BLaER1 treated with 17β-estradiol and CSF1 and Interleukin-3, amounts not matched to agents 10 nM and 100 nM (cell line): ENCODE measurements at regions not wholly inside any gene's neighbourhood (a gene's known extent, or its start where the extent isn't known, plus 50 kb on each side); places are given as distances from the start of the nearest gene placed in this dataset.
A peak's percentile ranks its signal among the peaks of the same experiment; 100 is the strongest.

Source experiments
- H3K27ac ChIP-seq, 11 experiments: shearing (Covaris generic); formaldehyde crosslinking; 2 replicates each; pipeline ENCODE4 v1.8.1; 2022
- H3K27me3 ChIP-seq, 11 experiments: shearing (Covaris generic); formaldehyde crosslinking; 2 replicates each; pipeline ENCODE4 v1.8.1; 2022
- H3K36me3 ChIP-seq, 11 experiments: shearing (Covaris generic); formaldehyde crosslinking; 2 replicates each; pipeline ENCODE4 v1.8.1; 2022
- H3K4me1 ChIP-seq, 10 experiments: shearing (Covaris generic); formaldehyde crosslinking; 2 replicates each; pipeline ENCODE4 v1.8.1; 2022
- H3K4me2 ChIP-seq, 11 experiments: shearing (Covaris generic); formaldehyde crosslinking; 2 replicates each; pipeline ENCODE4 v1.8.1; 2022
- H3K4me3 ChIP-seq, 10 experiments: shearing (Covaris generic); formaldehyde crosslinking; 2 replicates each; pipeline ENCODE4 v1.8.1; 2022
- H3K9ac ChIP-seq, 11 experiments: shearing (Covaris generic); formaldehyde crosslinking; 2 replicates each; pipeline ENCODE4 v1.8.1; 2022
- H3K9me3 ChIP-seq, 11 experiments: shearing (Covaris generic); formaldehyde crosslinking; replicated peaks in 1 of 11; 2 replicates each; pipeline ENCODE4 v1.8.1; 2022
- H4K20me1 ChIP-seq, 11 experiments: shearing (Covaris generic); formaldehyde crosslinking; 2 replicates each; pipeline ENCODE4 v1.8.1; 2022
- Cebpa-rat ChIP-seq, 11 experiments: shearing (Covaris generic); IDR thresholded peaks; 2 replicates each; pipeline ENCODE4 v1.8.1; 2022

DNA sequence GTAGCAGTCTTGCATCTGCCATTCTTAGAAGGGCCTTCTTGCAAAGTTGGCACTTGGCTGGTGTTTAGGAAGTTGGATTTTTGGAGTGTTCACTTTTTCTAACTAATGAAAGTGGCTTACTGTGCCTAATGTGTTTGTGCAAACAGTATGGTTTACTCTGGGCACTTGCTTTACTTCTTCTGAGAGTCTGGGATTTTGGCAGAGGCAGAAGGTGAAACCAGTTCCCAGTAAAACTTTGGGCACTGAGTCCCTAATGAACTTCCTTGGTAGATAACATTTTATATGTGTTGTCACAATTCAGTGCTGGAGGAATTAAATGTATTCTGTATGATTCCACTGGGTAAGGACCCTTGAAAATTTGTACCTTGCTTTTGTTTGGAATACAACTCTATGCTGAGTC lies 155.7 kb downstream of the FAM170A start:
- no peak for TF ChIP-seq Cebpa-rat (IDR thresholded peaks at IDR 0.05)
- H3K9me3 ChIP-seq: 0 out of 22 replicates have a peak, but pooled peaks cover 0 to 4% (median 0%) of the 10 kb centered on the region in 11 experiments
- no peak overlapping the region for H3K4me2 ChIP-seq
- H3K36me3 ChIP-seq: no peaks in the 10 kb centered on the region
- peaks cover 4 to 12% (median 10%) of the 10 kb centered on the region in 10 experiments; a peak in 17 of 20 replicates for H3K4me1 ChIP-seq
- H4K20me1 ChIP-seq: no peaks in the 10 kb centered on the region
- no peak overlapping the region for H3K27ac ChIP-seq
- H3K27me3 ChIP-seq: no peaks in the 10 kb centered on the region
- H3K9ac ChIP-seq: no peak overlapping the region
- H3K4me3 ChIP-seq: no peak overlapping the region

GRCh38 chr5:119789406-119790117 lies 160.2 kb downstream of the FAM170A start:
- Histone ChIP-seq H3K4me1 (peaks cover 4 to 14% (median 11%) of the 10 kb centered on the region in 10 experiments; a peak in 17 of 20 replicates), H3K27ac (no peak overlapping the region), H3K9ac (no peak overlapping the region), H3K4me3 (no peak overlapping the region), H3K27me3 (no peaks in the 10 kb centered on the region), H3K36me3 (no peaks in the 10 kb centered on the region), H3K9me3 (peaks cover 0 to 6% (median 0%) of the 10 kb centered on the region in 11 experiments; a peak in 1 of 22 replicates), H3K4me2 (peak overlapping the region; percentile 2 to 54 (median 41); a peak in 19 of 22 replicates), H4K20me1 (no peaks in the 10 kb centered on the region)
- TF ChIP-seq Cebpa-rat (IDR thresholded peaks at IDR 0.05): no peak

- Histone ChIP-seq H3K4me1 (peaks cover 4 to 25% (median 12%) of the 10 kb centered on the region in 10 experiments; a peak in 17 of 20 replicates), H3K36me3 (no peaks in the 10 kb centered on the region), H3K27ac (no peak overlapping the region), H3K4me2 (no peak overlapping the region), H4K20me1 (no peaks in the 10 kb centered on the region), H3K9ac (no peak overlapping the region), H3K27me3 (no peaks in the 10 kb centered on the region), H3K9me3 (peaks cover 0 to 21% (median 0%) of the 10 kb centered on the region in 11 experiments; a peak in 5 of 22 replicates), H3K4me3 (no peak overlapping the region)
- no peak for TF ChIP-seq Cebpa-rat (IDR thresholded peaks at IDR 0.05)
Measured at GRCh38 chr5:119792161-119792799, 162.9 kb downstream of the FAM170A start.

GRCh38 chr5:119795768-119796167 lies 166.4 kb downstream of the FAM170A start:
- no peak for TF ChIP-seq Cebpa-rat (IDR thresholded peaks at IDR 0.05)

GRCh38 chr5:119801570-119801969 lies 172.2 kb downstream of the FAM170A start:
- Histone ChIP-seq H3K36me3 (no peaks in the 10 kb centered on the region), H3K9ac (no peak overlapping the region), H3K27me3 (no peaks in the 10 kb centered on the region), H3K27ac (no peak overlapping the region), H3K4me1 (no peaks in the 10 kb centered on the region), H3K9me3 (no peaks in the 10 kb centered on the region; a peak in 1 of 22 replicates), H3K4me3 (no peak overlapping the region), H3K4me2 (no peak overlapping the region), H4K20me1 (no peaks in the 10 kb centered on the region)
- TF ChIP-seq Cebpa-rat (IDR thresholded peaks at IDR 0.05): no peak

More at GRCh38 chr5:119795768-119796167, 166.4 kb downstream of the FAM170A start:
- peak overlapping the region in 2 of 11 experiments; percentile 29 to 31; a peak in 2 of 22 replicates for H3K27ac ChIP-seq
- H3K4me3 ChIP-seq: no peak overlapping the region
- H3K27me3 ChIP-seq: no peaks in the 10 kb centered on the region
- peaks cover 0 to 12% (median 0%) of the 10 kb centered on the region in 10 experiments; a peak in 5 of 20 replicates for H3K4me1 ChIP-seq
- peak overlapping the region in 3 of 11 experiments; percentile 5 to 53 (median 16); a peak in 4 of 22 replicates for H3K4me2 ChIP-seq
- no peak overlapping the region for H3K9ac ChIP-seq
- no peaks in the 10 kb centered on the region for H4K20me1 ChIP-seq
- no peaks in the 10 kb centered on the region for H3K36me3 ChIP-seq
- peaks cover 0 to 21% (median 0%) of the 10 kb centered on the region in 11 experiments; a peak in 5 of 22 replicates for H3K9me3 ChIP-seq

GRCh38 chr5:119808024-119808423 lies 178.7 kb downstream of the FAM170A start:
- no peaks in the 10 kb centered on the region for H3K4me1 ChIP-seq
- TF ChIP-seq Cebpa-rat (IDR thresholded peaks at IDR 0.05): no peak

GRCh38 chr5:119808474-119808873 lies 179.1 kb downstream of the FAM170A start:
- Histone ChIP-seq H3K9ac (no peak overlapping the region), H3K27ac (no peak overlapping the region), H3K4me1 (no peaks in the 10 kb centered on the region), H3K27me3 (no peaks in the 10 kb centered on the region), H3K9me3 (peaks cover 19 to 34% (median 23%) of the 10 kb centered on the region in 11 experiments), H3K4me2 (no peak overlapping the region), H3K4me3 (no peak overlapping the region), H3K36me3 (no peaks in the 10 kb centered on the region), H4K20me1 (no peaks in the 10 kb centered on the region)
- no peak for TF ChIP-seq Cebpa-rat (IDR thresholded peaks at IDR 0.05)

More at GRCh38 chr5:119808024-119808423, 178.7 kb downstream of the FAM170A start:
- Histone ChIP-seq H3K9ac (no peak overlapping the region), H4K20me1 (no peaks in the 10 kb centered on the region), H3K27me3 (no peaks in the 10 kb centered on the region), H3K4me2 (no peak overlapping the region), H3K4me3 (no peak overlapping the region), H3K9me3 (peaks cover 19 to 34% (median 23%) of the 10 kb centered on the region in 11 experiments), H3K36me3 (no peaks in the 10 kb centered on the region), H3K27ac (no peak overlapping the region)

- peaks cover 19 to 34% (median 23%) of the 10 kb centered on the region in 11 experiments for H3K9me3 ChIP-seq
- TF ChIP-seq Cebpa-rat (IDR thresholded peaks at IDR 0.05): no peak
- no peak overlapping the region for H3K4me2 ChIP-seq
- no peaks in the 10 kb centered on the region for H3K4me1 ChIP-seq
- no peak overlapping the region for H3K27ac ChIP-seq
- H3K36me3 ChIP-seq: no peaks in the 10 kb centered on the region
- H4K20me1 ChIP-seq: no peaks in the 10 kb centered on the region
- H3K4me3 ChIP-seq: no peak overlapping the region
- H3K9ac ChIP-seq: no peak overlapping the region
- H3K27me3 ChIP-seq: no peaks in the 10 kb centered on the region
Measured at GRCh38 chr5:119810217-119810616, 180.9 kb downstream of the FAM170A start.

DNA sequence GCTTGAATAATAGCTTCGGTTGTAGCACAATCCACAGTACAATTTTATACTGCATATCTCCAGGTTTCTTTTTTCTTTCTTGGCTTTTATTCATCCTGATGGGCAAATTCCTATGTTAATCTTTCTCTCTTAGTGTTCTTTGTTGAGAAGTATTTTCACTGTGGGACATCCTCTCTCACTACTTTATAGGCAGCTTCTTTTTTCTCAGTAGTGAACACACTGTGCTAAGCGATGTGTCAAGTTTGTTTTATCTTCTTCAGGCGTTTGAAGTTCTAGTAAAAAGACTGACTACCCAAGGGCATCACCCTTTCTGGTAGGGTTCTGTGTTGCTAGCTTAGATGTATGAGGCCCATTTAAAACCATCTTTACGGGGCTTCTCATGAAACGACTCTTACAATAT lies 182.1 kb downstream of the FAM170A start:
- Histone ChIP-seq H3K4me1 (no peaks in the 10 kb centered on the region), H3K27me3 (no peaks in the 10 kb centered on the region), H3K4me2 (no peak overlapping the region), H4K20me1 (no peaks in the 10 kb centered on the region), H3K36me3 (no peaks in the 10 kb centered on the region), H3K9me3 (peaks cover 19 to 34% (median 23%) of the 10 kb centered on the region in 11 experiments), H3K27ac (no peak overlapping the region), H3K4me3 (no peak overlapping the region), H3K9ac (no peak overlapping the region)
- TF ChIP-seq Cebpa-rat (IDR thresholded peaks at IDR 0.05): no peak
